GM13977 (cell line): ENCODE measurements at regions not wholly inside any gene's neighbourhood (a gene's known extent, or its start where the extent isn't known, plus 50 kb on each side); places are given as distances from the start of the nearest gene placed in this dataset.

ENCODE experiments used
- DNase-seq: peaks from one replicate; pipeline ENCODE4 v3.0.0; 2012; ENCODE audit warnings: low spot score
- CTCF ChIP-seq: IDR thresholded peaks from 2 replicates; pipeline ENCODE4 v1.5.1; 2012; ENCODE audit warnings: mild to moderate bottlenecking, control low read depth; ENCODE audit not compliant: insufficient read depth; ENCODE audit errors: extremely low read depth, missing control alignments
- in situ Hi-C: fragments of 300-500 bp; cut with MboI; formaldehyde crosslinking; loops from one replicate; pipeline ENCODE4 v1.12.0; 2022; ENCODE audit warnings: low sequenced_read_pairs, low pct_unique_long_range_greater_than_20kb, mixed read lengths, inconsistent platforms; ENCODE audit not compliant: unreplicated experiment

GRCh38 chr21:31479222-31479621, 135.2 kb upstream of the TIAM1 start:
- TF ChIP-seq CTCF, result no peak
- in situ Hi-C loops, result no loop called here

GRCh38 chr21:31476263-31477022, 132.4 kb upstream of the TIAM1 start:
- in situ Hi-C loops, result no loop called here
- no peak for DNase-seq
- TF ChIP-seq CTCF, result no peak

More at GRCh38 chr21:31479222-31479621, 135.2 kb upstream of the TIAM1 start:
- DNase-seq, result no peak

- TF ChIP-seq CTCF, result no peak
- DNase-seq, result no peak
- in situ Hi-C loops, result no loop called here
These were observed 131.2 kb upstream of the TIAM1 start for GRCh38 chr21:31475223-31475622.

- DNase-seq, result no peak
- in situ Hi-C loops, result no loop called here
- TF ChIP-seq CTCF, result no peak
These were observed 129.8 kb upstream of the TIAM1 start for GRCh38 chr21:31473685-31474345.

- no peak for DNase-seq
- in situ Hi-C loops, result no loop called here
- TF ChIP-seq CTCF, result no peak
These were observed 127.8 kb upstream of the TIAM1 start for GRCh38 chr21:31471865-31472264.

- DNase-seq, result no peak
- TF ChIP-seq CTCF, result no peak
- in situ Hi-C loops, result no loop called here
These were observed 127.0 kb upstream of the TIAM1 start for GRCh38 chr21:31470896-31471694.
